ENCODE measurements at regions not wholly inside any gene's neighbourhood (a gene's known extent, or its start where the extent isn't known, plus 50 kb on each side); places are given as distances from the start of the nearest gene placed in this dataset.

- DNase-seq: no peak
- in situ Hi-C loops (cut with MboI; ENCODE audit: low pct_unique_long_range_greater_than_20kb, low sequenced_read_pairs): no loop called here
Measured at GRCh38 chr6:29999416-29999815, 57.1 kb downstream of the HLA-A start.

GRCh38 chr6:30000156-30000791 lies 57.9 kb downstream of the HLA-A start:
- DNase-seq: no peak
- in situ Hi-C loops (cut with MboI; ENCODE audit: low pct_unique_long_range_greater_than_20kb, low sequenced_read_pairs): loop anchor here (5.0 to 25.0 kb wide), 2 partner anchors 83 to 163 kb away; partner anchors contain the start of gene HLA-G

- no peak for DNase-seq
- in situ Hi-C loops (cut with MboI; ENCODE audit: low pct_unique_long_range_greater_than_20kb, low sequenced_read_pairs): loop anchor here (5.0 to 25.0 kb wide), 2 partner anchors 86 to 166 kb away; partner anchors contain the start of gene HLA-G
Measured at GRCh38 chr6:30002871-30003270, 58.2 kb upstream of the POLR1H start.

- no peak for DNase-seq
- in situ Hi-C loops (cut with MboI; ENCODE audit: low pct_unique_long_range_greater_than_20kb, low sequenced_read_pairs): loop anchor here (25.0 kb wide), 1 partner anchor 168 kb away; the partner anchor contains the start of gene HLA-G
Measured at GRCh38 chr6:30005482-30005881, 55.6 kb upstream of the POLR1H start.

GRCh38 chr6:30006170-30007131 lies 54.6 kb upstream of the POLR1H start:
- DNase-seq: no peak
- in situ Hi-C loops (cut with MboI; ENCODE audit: low pct_unique_long_range_greater_than_20kb, low sequenced_read_pairs): loop anchor here (25.0 kb wide), 1 partner anchor 169 kb away; the partner anchor contains the start of gene HLA-G

- DNase-seq: no peak
- in situ Hi-C loops (cut with MboI; ENCODE audit: low pct_unique_long_range_greater_than_20kb, low sequenced_read_pairs): loop anchor here (25.0 kb wide), 1 partner anchor 170 kb away; the partner anchor contains the start of gene HLA-G
Measured at GRCh38 chr6:30007132-30007764, 53.8 kb upstream of the POLR1H start.

GRCh38 chr6:30009113-30009512 lies 52.0 kb upstream of the POLR1H start:
- DNase-seq: no peak
- in situ Hi-C loops (cut with MboI; ENCODE audit: low pct_unique_long_range_greater_than_20kb, low sequenced_read_pairs): loop anchor here (25.0 kb wide), 1 partner anchor 172 kb away; the partner anchor contains the start of gene HLA-G
